ENCODE measurements at regions not wholly inside any gene's neighbourhood (a gene's known extent, or its start where the extent isn't known, plus 50 kb on each side); places are given as distances from the start of the nearest gene placed in this dataset.
"Not testable (repeated sequence)": the region's sequence is repeated elsewhere in the genome, so short reads cannot be mapped to it uniquely, and the experiment has no call there.

DNA sequence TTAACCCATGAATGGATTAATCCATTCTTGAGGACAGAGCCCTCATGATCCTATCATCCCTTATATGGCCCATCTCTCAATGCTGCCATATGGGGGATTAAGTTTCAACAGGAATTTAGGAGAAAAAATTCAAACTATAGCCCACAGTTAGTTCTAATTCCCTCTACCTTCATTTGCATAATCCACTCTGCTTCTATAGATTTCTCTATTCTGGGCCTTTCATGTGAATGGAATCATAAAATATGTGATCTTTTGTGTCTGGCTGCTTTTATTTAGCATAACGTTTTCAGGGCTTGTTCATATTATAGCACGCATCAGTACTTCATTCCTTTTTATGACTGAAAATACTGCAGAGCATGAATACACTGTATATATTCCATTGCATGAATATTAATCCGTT is 55.4 kb downstream of the CTSL start:
- DNase-seq (ENCODE audit: low spot score) = no peak

DNA sequence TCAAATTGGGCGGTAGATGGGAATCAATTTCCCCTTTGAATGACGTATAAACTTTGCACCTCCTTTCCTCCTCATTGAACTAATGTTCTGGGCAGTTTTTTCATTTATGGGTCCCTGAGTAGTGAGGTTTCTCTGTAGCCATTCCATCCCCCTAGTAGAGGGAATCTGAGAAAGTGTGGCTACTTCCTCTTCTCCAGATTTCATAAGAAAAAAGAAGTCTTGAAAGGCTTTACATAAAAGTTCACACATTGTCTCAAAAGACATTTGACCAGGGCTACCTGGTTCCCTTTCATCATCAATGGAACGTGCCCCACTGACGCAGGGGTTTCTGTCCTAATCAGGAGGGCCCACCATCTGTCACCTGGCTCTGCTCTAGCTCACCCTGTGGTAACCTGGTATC is 57.3 kb downstream of the CTSL start:
- no peak for DNase-seq (ENCODE audit: low spot score)

DNA sequence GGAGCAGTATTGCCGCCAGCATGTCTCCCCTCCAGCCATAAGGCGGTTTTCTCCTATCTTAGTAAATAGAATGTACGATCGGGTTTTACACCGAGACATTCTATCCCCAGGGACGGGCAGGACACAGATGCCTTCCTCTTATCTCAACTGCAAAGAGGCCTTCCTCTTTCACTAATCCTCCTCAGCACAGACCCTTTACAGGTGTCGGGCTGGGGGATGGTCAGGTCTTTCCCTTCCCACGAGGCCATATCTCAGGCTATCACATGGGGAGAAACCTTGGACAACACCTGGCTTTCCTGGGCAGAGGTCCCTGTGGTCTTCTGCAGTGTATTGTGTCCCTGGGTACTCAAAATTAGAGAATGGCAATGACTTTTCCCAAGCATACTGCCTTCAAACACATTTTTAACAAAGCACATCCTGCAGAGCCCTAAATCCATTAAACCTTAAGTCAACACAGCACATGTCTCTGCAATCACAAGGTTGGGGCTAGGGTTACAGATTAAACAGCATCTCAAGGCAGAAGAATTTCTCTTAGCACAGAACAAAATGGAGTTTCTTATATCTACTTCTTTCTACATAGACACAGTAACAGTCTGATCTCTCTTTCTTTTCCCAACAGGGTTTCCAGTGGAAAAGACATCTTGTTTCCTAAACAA is 59.5 kb downstream of the CTSL start:
- not testable (repeated sequence) for DNase-seq (ENCODE audit: low spot score)

DNA sequence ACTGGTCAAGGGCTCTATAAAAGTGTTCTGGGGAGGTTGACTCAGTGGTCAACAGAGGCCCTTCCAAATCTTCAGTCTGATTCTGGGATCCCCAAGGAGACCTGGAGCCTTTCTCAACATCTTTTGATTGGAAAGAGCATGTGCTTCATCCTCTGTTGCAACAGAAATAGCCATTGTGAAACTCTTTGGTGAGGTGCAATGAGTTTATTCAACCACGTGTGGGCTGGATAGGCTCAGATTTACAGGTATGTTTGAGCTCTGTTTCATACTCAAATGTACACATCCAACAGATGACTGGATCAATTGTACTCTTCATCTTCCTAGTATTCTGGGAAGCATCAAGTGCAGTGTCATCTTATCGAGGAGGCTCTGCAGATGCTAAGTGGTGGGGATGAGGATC is 60.5 kb downstream of the CTSL start:
- DNase-seq (ENCODE audit: low spot score) = no peak

DNA sequence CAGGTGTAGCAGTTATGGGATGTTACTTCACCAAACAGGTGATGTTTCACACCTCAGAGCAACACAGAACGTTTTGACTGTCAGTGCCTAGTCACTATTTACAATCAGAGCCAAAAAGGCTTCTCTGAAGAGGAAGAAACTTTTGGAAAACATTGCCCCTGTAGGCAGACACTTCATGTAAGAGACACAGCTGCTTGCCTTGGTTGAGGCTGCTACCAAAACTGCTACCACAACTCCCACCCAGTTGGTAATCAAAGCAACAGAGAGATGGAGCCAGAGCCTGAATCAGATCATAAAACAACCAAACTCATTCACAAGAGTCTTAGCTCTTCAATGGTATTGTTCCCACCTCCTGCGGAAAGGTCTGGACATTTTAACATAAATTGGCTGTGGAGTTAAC is 61.0 kb downstream of the CTSL start:
- no peak for DNase-seq (ENCODE audit: low spot score)

DNA sequence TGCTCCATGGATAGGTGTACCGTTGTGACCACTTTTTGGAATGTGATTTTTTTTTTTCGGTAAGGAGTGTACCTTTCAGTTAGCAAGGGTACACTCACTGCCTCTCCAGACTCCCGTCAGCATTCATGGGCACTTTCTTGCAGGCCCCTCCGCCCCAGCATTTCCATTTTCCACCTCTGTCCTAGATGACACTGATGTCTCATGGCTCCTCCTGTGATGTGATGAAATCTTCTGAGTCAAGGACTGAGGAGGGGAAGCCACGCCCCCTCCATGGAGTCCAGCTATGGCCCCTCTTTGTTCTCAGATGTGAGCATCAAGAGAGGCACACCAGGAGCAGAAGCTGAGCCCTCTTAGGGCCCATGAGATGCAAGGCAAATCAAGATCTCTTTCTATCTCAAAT is 61.8 kb downstream of the CTSL start:
- DNase-seq (ENCODE audit: low spot score) = no peak

DNA sequence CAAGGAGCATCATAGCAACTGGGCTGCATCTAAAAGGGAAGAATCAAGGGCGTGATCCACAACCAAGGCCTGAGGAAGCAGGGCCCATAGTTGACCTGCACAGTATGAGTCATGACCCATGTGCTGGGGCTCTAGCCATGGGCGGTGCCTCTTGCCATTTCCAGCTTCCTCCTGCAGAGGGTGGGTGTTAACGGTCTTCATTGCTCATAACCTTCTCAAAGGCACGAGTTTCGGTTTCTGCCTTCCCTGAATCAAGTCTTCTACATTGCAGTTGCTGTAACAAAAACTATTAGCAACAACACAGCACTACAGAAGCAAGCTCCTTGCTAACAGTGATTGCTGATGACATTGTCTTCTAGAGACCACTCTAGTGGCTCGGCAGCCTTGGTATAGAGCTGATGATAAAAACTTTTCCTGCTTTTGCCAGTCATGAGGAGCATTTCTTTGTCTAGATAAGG is 66.9 kb downstream of the CTSL start:
- peak; percentile 38 for DNase-seq (ENCODE audit: low spot score)

DNA sequence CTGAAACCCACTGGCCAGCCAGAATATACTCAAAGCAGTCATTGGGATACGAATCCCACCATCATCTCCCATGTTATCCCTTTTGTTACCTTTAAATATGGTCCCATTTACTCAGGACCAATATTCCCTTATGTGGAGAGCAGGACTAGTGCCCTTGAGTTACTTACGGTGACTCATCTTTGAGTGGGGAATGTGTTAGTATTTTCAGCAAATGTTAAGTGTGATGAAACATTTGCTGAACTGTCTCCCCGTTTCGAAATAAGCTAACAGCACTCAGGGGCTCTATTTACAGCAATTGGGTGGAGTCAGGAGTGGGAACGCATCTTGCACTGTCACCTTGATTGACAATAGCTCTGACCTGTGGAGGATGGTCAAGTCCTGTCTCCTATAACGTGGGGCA is 67.4 kb downstream of the CTSL start:
- DNase-seq (ENCODE audit: low spot score) = no peak

DNA sequence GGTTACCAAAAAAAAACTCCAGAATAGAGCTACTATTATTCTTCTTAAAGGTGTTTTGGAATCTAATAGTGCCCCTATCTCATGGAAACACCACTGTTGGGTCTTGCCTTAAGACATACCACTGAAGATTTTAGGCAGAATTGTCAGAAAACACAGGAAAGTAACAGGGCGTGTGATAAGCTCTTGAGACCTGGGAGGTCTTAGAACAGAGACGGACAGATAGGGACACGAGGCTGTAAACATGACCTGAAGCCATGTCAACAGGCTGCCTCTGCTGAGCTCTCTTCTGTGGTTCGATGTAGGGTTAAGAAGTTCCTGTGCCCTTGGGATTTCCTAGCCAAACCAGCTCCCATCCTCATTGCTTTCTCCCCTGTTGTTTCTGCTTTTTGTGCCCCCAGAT is 69.3 kb downstream of the CTSL start:
- no peak for DNase-seq (ENCODE audit: low spot score)

DNA sequence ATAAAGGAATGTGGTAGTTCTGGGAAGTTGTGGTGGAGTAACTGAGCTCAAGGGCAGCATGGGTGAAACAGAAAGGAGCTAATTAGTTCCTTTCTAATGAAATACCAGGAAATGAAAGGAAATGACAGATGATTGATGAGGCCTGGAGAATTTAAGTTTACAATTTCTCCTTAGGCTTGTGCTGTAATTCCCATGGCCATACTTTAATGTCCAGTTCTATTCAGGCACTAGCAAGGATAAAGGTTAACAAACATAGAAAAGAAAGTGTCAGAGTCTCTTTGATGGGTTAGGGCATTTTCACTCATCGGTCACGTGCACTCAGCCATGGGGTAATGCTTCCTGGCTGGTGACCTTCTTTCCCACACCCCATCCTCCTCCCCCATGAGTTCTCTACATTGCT is 70.3 kb downstream of the CTSL start:
- DNase-seq (ENCODE audit: low spot score) = no peak

DNA sequence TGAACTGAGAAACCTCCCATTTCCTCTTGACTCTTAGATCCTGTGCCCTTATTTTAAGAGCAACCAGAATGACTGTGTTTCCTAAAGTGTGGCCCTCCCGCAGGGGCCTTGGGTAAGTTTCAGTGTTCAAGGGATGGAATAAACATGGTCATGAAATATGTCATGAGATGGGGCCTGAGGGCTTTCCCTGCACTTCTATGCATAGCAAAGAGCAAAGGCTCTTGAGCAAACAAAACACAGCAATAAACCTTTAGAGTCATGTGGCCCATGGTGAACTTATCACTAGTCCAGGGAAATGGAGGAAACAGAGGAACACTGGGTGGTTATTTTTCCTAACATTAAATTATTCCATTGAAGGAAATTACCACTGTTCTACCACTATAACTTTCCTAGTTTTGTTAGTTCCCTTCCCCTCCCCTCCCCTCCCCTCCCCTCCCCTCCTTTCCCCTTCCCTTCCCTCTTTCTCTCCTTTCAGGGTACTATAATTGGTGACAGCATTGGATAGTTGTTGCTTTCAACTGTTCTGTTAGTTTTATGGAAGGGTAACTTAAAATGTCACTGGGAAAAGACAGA is 72.4 kb downstream of the CTSL start:
- no peak for DNase-seq (ENCODE audit: low spot score)

DNA sequence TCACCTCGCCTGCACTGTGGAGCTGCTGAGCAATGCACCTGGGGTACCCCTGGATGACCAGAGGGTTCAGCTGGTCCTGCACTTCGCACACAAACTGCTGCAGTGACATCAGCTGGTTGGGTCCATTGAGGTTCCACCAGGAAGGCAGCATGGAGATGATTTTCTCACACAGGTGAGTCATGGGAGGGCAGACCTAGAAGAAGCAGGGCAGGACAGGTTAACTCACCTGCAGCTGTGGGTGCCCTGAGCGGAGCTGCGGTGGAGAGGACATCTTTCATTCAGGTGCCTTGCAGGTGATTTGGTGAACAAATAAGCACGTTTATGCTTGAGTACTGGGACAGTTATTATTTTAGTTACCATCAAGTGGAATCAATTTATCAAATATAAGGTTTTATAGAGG is 73.6 kb downstream of the CTSL start:
- no peak for DNase-seq (ENCODE audit: low spot score)

DNA sequence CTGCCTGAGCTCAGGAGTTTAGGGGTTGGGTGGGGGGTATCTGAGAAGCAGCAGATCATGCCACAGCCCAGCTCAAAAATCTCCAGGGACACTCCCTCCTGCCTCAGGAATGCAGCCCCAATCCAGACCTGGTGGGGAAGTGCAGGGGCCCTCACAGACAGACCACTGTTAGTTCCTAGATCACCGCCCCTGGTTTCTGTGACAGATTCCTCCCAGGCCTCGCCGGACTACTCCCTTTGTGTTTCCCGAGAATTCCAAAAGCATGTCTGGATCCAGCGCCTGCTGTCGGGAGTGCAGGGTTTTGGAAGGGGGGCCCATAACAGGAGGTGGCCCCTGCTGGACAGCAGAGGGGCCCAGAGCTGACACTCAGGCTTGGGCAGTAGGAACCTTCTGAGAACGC is 74.5 kb downstream of the CTSL start:
- no peak for DNase-seq (ENCODE audit: low spot score)

DNA sequence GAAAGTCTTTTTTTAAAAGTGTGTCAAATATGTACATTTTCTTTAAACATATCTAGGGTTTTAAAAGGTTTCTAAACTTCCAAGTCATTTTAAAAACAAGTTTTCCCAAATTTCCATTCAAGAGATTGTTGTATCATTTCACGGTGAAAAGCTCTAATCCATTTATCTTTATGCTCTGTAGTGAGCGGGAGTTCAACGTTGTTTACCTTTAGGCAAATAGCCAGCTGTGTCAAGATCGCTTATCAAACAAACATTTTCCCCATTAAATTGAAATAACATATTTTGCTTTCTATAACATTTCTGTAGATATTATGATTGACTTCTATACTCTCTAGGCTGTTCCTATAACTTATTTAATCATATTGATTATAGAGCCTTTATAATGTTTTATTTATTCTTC is 75.1 kb downstream of the CTSL start:
- no peak for DNase-seq (ENCODE audit: low spot score)

DNA sequence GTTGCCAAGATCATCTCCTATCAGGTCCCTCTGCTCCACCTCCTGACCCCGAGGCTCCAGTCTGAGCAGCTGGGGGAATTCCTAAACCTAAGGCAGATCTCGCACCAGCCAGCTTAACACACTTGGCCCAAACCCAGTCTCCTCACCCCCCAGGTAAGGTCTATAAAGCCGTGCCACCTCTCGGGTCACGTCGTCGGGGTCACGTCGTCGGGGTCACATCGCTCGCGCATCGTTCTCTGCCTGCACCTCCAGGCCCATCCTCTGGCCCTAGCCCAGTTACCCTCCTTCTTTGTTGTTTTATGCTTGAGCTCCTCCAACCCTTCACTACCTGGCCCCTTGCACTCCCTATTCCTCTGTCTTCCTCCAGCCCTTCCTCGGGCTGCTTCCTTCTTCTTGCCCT is 77.2 kb downstream of the CTSL start:
- DNase-seq (ENCODE audit: low spot score) = no peak

DNA sequence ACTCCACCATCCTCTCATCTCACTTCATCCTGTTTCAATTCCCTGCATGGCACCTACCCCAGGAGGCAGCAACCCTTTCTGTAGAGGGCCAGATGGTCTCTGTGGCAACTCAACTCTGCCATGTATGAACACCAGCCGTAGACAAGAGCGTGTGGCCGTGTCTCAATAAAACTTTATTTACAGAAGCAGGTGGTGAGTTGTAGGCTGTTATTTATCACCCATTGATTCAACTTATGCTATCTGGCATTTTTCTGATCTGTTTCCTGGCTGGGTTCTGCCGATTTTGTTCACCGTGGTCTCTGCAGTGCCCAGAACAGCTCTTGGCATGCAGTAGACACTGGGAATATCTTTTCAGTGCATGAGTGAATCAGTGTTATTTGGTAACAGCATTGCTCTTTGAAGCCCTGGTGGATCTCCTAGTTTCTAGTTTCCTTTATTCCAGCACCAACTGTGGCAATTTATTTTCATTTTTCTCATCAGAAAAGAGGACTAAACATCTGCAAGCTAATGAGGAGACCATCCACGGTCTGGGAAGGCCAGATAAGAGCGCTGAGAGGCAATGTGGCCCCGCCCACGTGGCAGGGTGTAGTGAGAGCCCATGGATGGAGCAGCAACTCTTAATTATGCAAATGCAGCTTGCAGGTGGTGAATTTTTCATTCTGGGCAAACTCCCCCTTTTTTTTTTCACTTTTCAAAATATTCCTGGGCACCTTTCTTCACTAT is 77.9 kb downstream of the CTSL start:
- no peak for DNase-seq (ENCODE audit: low spot score)

DNA sequence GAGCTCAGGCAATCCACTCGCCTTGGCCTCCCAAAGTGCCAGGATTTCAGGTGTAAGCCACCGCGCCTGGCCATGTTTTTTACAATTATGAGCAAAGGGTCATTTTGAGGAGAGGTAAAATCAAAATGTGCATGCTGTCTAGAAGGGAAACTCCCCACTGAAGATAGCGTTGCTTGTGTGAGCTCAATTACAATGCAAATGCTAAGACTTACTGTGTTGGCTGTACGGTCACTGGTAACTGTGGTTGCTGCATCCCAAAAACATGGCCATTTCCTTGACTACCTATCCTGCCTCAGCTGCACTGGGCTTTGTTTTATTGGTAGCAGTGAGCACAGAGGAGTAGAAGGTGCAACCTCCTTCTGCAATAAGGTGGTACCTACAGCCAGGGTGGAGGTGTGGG is 77.4 kb upstream of the SPATA31E1 start:
- DNase-seq (ENCODE audit: low spot score) = no peak

DNA sequence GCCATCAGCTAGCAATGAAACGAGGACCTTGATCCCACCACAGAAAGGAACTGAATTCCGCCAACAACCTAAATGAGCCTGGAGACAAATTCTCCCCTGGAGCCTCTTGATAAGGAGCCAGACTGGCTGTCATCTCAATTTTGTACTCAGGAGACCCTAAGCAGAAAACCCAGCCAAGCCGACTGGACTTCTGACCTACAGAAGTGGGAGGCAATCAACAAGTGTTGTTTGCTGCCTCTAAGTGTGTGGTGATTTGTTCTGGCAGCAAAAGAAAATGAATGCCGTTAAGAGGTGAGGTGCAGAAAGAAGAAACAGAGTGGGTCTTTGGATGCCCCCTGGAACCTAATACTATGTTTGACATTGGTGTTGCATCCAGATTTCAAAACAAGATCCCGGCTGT is 72.7 kb upstream of the SPATA31E1 start:
- DNase-seq (ENCODE audit: low spot score) = no peak

DNA sequence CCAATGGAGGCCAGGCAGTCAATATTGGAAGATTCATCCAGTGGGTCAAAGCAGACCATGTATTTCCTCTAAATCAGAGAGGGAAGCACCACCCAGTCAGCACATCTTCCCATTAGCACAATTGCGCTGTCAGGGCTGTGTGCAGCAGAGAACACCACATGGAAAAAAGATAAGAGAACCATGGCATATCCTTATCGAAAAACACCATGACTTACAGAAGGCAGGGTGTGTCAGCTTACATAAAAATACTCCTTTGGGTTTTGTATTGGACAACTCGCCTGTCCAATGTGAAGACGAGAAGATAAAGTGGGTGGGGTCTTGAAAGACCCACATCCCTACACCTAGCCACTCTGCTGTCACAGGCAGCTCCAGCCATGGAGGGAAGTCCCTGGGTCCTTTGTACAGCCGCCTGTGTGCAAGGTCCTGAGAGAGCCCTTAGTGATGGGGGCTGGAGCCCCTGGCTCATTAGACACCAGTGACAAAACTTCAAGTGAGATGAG is 71.9 kb upstream of the SPATA31E1 start:
- no peak for DNase-seq (ENCODE audit: low spot score)

DNA sequence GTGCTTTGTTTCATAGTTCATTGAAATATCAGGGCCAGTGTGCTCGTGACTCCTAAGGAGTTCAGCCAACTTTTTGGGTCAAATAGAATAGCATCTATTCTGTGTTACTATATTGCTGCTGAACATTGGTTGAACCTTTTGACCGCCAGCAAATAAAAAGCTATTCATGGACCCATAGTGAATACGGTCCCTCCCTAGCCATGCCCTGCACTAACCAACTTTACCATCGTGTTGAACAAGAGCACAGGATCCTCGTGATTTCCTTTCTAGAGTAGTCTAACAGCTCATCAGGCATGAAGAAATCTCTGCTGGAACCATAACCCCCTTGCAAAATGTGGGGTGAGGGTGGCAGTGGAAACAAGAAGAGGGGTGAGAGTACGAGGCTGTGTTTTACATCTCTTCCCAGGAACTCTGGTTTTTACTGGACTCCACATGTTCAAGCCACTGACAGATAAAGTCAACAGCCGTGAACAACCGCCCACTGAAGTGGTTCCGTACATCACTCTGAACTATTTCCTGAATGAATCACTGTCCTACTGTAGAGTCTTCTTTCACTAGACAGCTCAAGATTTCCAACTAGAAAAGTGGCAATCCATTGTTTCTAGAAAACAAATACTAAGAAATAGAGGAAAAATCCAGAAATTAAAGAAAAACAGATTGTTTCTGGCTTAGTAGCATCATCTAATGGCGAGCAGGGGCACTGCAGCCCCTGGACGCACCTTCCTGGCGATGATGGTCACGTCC is 70.1 kb upstream of the SPATA31E1 start:
- DNase-seq (ENCODE audit: low spot score) = peak; percentile 28

DNA sequence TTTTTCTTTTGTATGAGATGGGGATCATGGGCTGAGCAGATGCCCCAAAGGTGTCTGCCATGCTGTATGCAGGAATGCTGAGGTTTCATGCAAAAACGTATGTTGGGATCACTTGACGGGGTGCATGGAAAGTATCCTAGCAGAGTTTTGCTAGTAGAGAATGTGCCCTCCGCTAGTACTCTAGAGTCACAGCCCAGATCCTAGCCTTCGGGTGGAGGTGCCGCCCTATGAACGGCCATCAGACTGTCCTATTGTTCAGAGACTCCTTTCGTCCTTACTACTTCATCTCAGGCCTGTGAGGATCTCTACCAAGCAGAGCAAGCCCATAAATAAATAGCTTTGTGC is 69.6 kb upstream of the SPATA31E1 start:
- no peak for DNase-seq (ENCODE audit: low spot score)

DNA sequence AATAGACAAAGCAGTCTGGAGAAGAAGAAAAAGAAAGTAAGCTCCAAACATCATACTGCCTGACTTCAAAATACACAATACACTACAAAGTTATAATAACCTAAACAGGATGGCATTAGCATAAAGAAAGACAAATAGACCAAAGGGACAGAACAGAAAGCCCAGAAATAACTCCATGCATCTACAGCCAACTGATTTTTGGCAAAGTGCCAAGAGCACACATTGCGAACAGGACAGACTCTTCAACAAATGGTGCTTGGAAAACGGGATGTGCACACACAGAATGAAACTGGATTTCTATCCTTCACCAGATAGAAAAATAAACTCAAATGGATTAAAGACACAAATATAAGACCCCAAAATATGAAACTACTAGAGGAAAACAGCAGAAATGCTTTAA is 66.6 kb upstream of the SPATA31E1 start:
- peak; percentile 29 for DNase-seq (ENCODE audit: low spot score)

DNA sequence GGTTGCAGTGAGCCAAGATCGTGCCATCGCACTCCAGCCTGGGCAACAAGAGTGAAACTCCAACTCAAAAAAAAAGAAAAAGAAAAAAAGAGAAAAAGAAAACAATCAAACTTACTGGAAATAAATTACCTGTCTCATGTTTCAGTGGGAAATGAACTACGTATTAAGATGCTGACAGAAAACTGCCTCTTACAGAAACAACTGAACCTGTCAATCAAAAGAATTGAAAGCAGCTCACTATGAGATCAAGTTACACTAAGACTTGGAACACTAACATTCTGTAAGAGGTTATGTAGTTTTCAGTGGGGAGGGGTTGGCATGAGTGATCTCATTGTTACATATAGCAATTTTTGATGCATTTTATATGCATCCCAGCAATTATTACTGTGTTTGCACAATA is 64.4 kb upstream of the SPATA31E1 start:
- DNase-seq (ENCODE audit: low spot score) = no peak

Measured in globus pallidus (tissue), 1 donor.